ENCODE measurements at regions not wholly inside any gene's neighbourhood (a gene's known extent, or its start where the extent isn't known, plus 50 kb on each side); places are given as distances from the start of the nearest gene placed in this dataset.

- DNase-seq (ENCODE audit: low read depth) = no peak
- in situ Hi-C loops (cut with HindIII; ENCODE audit: low sequenced_read_pairs) = no loop called here
- TF ChIP-seq, protein P1, sequence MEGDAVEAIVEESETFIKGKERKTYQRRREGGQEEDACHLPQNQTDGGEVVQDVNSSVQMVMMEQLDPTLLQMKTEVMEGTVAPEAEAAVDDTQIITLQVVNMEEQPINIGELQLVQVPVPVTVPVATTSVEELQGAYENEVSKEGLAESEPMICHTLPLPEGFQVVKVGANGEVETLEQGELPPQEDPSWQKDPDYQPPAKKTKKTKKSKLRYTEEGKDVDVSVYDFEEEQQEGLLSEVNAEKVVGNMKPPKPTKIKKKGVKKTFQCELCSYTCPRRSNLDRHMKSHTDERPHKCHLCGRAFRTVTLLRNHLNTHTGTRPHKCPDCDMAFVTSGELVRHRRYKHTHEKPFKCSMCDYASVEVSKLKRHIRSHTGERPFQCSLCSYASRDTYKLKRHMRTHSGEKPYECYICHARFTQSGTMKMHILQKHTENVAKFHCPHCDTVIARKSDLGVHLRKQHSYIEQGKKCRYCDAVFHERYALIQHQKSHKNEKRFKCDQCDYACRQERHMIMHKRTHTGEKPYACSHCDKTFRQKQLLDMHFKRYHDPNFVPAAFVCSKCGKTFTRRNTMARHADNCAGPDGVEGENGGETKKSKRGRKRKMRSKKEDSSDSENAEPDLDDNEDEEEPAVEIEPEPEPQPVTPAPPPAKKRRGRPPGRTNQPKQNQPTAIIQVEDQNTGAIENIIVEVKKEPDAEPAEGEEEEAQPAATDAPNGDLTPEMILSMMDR (IDR thresholded peaks at IDR 0.05; ENCODE audit: low read depth, low read length, missing control alignments) = no peak
- H3K4me3 ChIP-seq (ENCODE audit: low read depth, low read length) = no peak overlapping the region
Measured at GRCh38 chr5:58370606-58371005, 89.3 kb downstream of the PLK2 start.

DNA sequence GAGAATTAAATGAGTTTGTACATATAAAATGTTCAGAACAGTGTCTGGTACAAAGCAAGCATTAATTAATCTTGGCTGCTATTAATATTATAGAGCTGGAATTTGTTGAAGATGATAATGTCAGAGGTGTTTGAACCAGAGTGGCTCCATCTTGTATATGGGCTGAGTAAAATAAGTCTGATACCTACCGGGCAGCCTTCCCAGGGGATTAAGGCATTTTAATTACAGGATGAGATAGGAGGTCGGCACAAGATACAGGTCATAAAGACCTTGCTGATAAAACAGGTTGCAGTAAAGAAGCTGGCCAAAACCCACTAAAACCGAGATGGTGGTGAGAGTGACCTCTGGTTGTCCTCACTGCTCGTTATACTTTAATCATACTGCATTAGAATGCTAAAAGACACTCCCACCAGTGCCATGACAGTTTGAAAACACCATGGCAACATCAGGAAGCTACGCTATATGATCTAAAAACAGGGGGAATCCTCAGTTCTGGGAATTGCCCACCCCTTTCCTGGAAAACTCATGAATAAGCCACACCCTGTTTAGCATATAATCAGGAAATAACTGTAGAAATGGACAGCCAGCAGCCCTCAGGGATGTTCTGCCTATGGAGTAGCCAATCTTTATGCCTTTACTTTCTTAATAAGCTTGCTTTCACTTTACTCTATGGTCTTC, 90.2 kb downstream of the PLK2 start:
- TF ChIP-seq, protein P1 (IDR thresholded peaks at IDR 0.05; ENCODE audit: low read depth, low read length, missing control alignments) = no peak
- in situ Hi-C loops (cut with HindIII; ENCODE audit: low sequenced_read_pairs) = loop anchor here (10.0 kb wide), 1 partner anchor 55 kb away; no protein-coding TSS in a partner anchor
- H3K4me3 ChIP-seq (ENCODE audit: low read depth, low read length) = no peak overlapping the region
- DNase-seq (ENCODE audit: low read depth) = no peak

DNA sequence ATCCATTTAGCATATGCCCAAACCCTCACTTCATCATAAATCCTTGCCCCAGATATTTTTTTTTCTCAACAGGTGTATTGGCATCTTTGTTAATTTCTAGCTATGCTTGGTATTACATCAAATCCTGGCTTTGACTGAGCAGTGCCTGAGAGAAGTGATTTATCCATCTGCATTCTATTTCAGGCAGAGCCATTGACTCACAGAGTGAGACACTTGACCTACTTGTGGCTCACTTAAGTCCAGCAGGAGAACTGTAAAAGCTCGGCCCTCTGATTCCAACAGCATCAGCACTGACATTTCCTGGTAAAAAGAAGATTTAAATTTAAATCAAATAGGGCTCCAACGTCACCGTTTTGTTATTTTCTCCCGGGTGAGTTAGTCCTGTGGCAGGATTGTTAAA, 93.4 kb downstream of the PLK2 start:
- H3K4me3 ChIP-seq (ENCODE audit: low read depth, low read length) = no peak overlapping the region
- TF ChIP-seq, protein P1 (IDR thresholded peaks at IDR 0.05; ENCODE audit: low read depth, low read length, missing control alignments) = no peak
- DNase-seq (ENCODE audit: low read depth) = no peak
- in situ Hi-C loops (cut with HindIII; ENCODE audit: low sequenced_read_pairs) = loop anchor here (10.0 kb wide), 1 partner anchor 52 kb away; no protein-coding TSS in a partner anchor

DNA sequence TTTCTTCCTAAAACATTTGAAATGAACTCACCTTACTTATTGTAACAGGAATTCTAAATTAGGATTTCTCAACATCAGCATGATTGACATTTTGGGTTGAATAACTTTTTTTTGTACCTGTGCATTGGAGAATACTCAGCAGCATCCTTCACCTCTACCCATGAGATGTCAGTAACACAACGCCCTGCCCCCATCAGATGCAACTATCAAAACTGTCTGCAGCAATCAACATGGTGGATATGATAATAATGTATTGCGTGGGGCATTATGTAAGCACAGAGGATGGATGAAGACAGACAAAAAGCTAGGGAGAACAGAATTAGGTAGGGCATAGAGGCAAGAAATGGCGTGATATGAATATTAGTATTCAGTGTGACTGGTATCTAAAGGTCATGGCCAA, 94.1 kb downstream of the PLK2 start:
- no peak overlapping the region for H3K4me3 ChIP-seq (ENCODE audit: low read depth, low read length)
- in situ Hi-C loops (cut with HindIII; ENCODE audit: low sequenced_read_pairs) = loop anchor here (10.0 kb wide), 1 partner anchor 51 kb away; no protein-coding TSS in a partner anchor
- no peak for DNase-seq (ENCODE audit: low read depth)
- TF ChIP-seq, protein P1 (IDR thresholded peaks at IDR 0.05; ENCODE audit: low read depth, low read length, missing control alignments) = no peak

GRCh38 chr5:58363461-58364249, 96.2 kb downstream of the PLK2 start:
- no peak overlapping the region for H3K4me3 ChIP-seq (ENCODE audit: low read depth, low read length)
- TF ChIP-seq, protein P1 (IDR thresholded peaks at IDR 0.05; ENCODE audit: low read depth, low read length, missing control alignments) = no peak
- DNase-seq (ENCODE audit: low read depth) = no peak
- in situ Hi-C loops (cut with HindIII; ENCODE audit: low sequenced_read_pairs) = loop anchor here (10.0 kb wide), 1 partner anchor 49 kb away; no protein-coding TSS in a partner anchor

GRCh38 chr5:58362135-58362534, 97.8 kb downstream of the PLK2 start:
- in situ Hi-C loops (cut with HindIII; ENCODE audit: low sequenced_read_pairs) = loop anchor here (10.0 kb wide), 1 partner anchor 47 kb away; no protein-coding TSS in a partner anchor
- TF ChIP-seq, protein P1 (IDR thresholded peaks at IDR 0.05; ENCODE audit: low read depth, low read length, missing control alignments) = no peak
- no peak overlapping the region for H3K4me3 ChIP-seq (ENCODE audit: low read depth, low read length)
- no peak for DNase-seq (ENCODE audit: low read depth)
